Endodermal cell (in vitro differentiated cells): ENCODE measurements at regions not wholly inside any gene's neighbourhood (a gene's known extent, or its start where the extent isn't known, plus 50 kb on each side); places are given as distances from the start of the nearest gene placed in this dataset.

Experiments used
- DNase-seq: peaks from one replicate; pipeline ENCODE4 v3.0.0-alpha.2; 2017
- H3K27ac ChIP-seq: 2 replicates; pipeline ENCODE4 v1.5.1; 2013; ENCODE audit warnings: mild to moderate bottlenecking, low read depth, low read length, moderate library complexity
- H3K27me3 ChIP-seq: 2 replicates; pipeline ENCODE4 v1.6.1; 2013; ENCODE audit warnings: mild to moderate bottlenecking, low read length, moderate library complexity; ENCODE audit not compliant: insufficient read depth, control insufficient read depth, poor library complexity, severe bottlenecking
- H3K36me3 ChIP-seq: 2 replicates; pipeline ENCODE4 v1.7.0; 2013; ENCODE audit warnings: mild to moderate bottlenecking, low read length, moderate library complexity; ENCODE audit not compliant: control insufficient read depth, insufficient read depth
- H3K4me1 ChIP-seq: one replicate; pipeline ENCODE4 v1.7.0; 2013; ENCODE audit warnings: low read length; ENCODE audit not compliant: control insufficient read depth, insufficient read depth
- H3K4me3 ChIP-seq: 2 replicates; pipeline ENCODE4 v1.5.1; 2013; ENCODE audit warnings: mild to moderate bottlenecking, low read length, moderate library complexity
- H3K9ac ChIP-seq: 2 replicates; pipeline ENCODE4 v1.6.1; 2013; ENCODE audit warnings: mild to moderate bottlenecking, low read length, moderate library complexity; ENCODE audit not compliant: poor library complexity, severe bottlenecking; ENCODE audit errors: extremely low read depth
- H3K9me3 ChIP-seq: 2 replicates; pipeline ENCODE4 v1.6.1; 2013; ENCODE audit warnings: mild to moderate bottlenecking, low read length, moderate library complexity; ENCODE audit not compliant: control insufficient read depth
- H3K27ac Mint-ChIP-seq: 2 replicates; pipeline ENCODE4 v1.8.0; 2020; ENCODE audit warnings: mixed read lengths
- H3K27me3 Mint-ChIP-seq: 2 replicates; pipeline ENCODE4 v1.8.0; 2021; ENCODE audit warnings: mild to moderate bottlenecking, mixed read lengths; ENCODE audit not compliant: insufficient read depth
- H3K36me3 Mint-ChIP-seq: 2 replicates; pipeline ENCODE4 v1.8.0; 2020; ENCODE audit warnings: low read depth, mixed read lengths
- H3K4me1 Mint-ChIP-seq: 2 replicates; pipeline ENCODE4 v1.8.0; 2020; ENCODE audit warnings: mixed read lengths
- H3K4me3 Mint-ChIP-seq: 2 replicates; pipeline ENCODE4 v1.8.0; 2020; ENCODE audit warnings: mild to moderate bottlenecking, moderate library complexity, mixed read lengths
- H3K9me3 Mint-ChIP-seq: 2 replicates; pipeline ENCODE4 v1.8.0; 2020; ENCODE audit warnings: mild to moderate bottlenecking, mixed read lengths
- CTCF ChIP-seq: fragments of 200-600 bp; sonication (generic); conservative IDR thresholded peaks from 2 replicates; pipeline ENCODE4 v1.5.0; 2021; ENCODE audit warnings: antibody characterized with exemption, mild to moderate bottlenecking
- WGBS, 2 experiments: methylation state at CpG; one replicate each; pipeline versions ENCODE4 v1.1.5 to v1.1.7; 2013; ENCODE audit warnings: missing lambda C conversion rate in 2 of 2, mixed read lengths in 1 of 2; ENCODE audit not compliant: insufficient coverage in 1 of 2, insufficient read length in 1 of 2; 5-methylcytosine and 5-hydroxymethylcytosine counted together

- Histone ChIP-seq H3K4me1 (peaks cover 5% of the 10 kb centered on the region), H3K9ac (no peak overlapping the region), H3K36me3 (no peaks in the 10 kb centered on the region), H3K9me3 (no peaks in the 10 kb centered on the region), H3K27me3 (no peaks in the 10 kb centered on the region), H3K27ac (no peak overlapping the region), H3K4me3 (no peak overlapping the region)
- H3K4me3 Mint-ChIP-seq: no peak overlapping the region
- no peaks in the 10 kb centered on the region for H3K27me3 Mint-ChIP-seq
- peaks cover 15% of the 10 kb centered on the region for H3K4me1 Mint-ChIP-seq
- H3K9me3 Mint-ChIP-seq: peaks cover 9% of the 10 kb centered on the region
- peaks cover 2% of the 10 kb centered on the region for H3K36me3 Mint-ChIP-seq
- TF ChIP-seq CTCF: no peak
- H3K27ac Mint-ChIP-seq: no peak overlapping the region
- DNase-seq: no peak
- 88 to 92% methylated on average over 2 to 3 of the region's 3 CpGs for WGBS, 2 experiments
Measured at GRCh38 chr1:163933437-163933836, 611.7 kb downstream of the NUF2 start.

GRCh38 chr1:163935738-163936374 lies 614.1 kb downstream of the NUF2 start:
- 84 to 90% methylated on average over 1 to 3 of the region's 3 CpGs for WGBS, 2 experiments
- no peaks in the 10 kb centered on the region for H3K36me3 ChIP-seq
- H3K27ac ChIP-seq: no peak overlapping the region
- no peak overlapping the region for H3K9ac ChIP-seq
- peaks cover 12% of the 10 kb centered on the region for H3K9me3 Mint-ChIP-seq
- peaks cover 11% of the 10 kb centered on the region for H3K4me1 Mint-ChIP-seq
- H3K27me3 ChIP-seq: no peaks in the 10 kb centered on the region
- no peak for TF ChIP-seq CTCF
- no peaks in the 10 kb centered on the region for H3K9me3 ChIP-seq
- peaks cover 3% of the 10 kb centered on the region for H3K4me1 ChIP-seq
- H3K27me3 Mint-ChIP-seq: no peaks in the 10 kb centered on the region
- H3K4me3 Mint-ChIP-seq: no peak overlapping the region
- H3K36me3 Mint-ChIP-seq: peaks cover 5% of the 10 kb centered on the region
- no peak for DNase-seq
- no peak overlapping the region for H3K4me3 ChIP-seq
- no peak overlapping the region for H3K27ac Mint-ChIP-seq

GRCh38 chr1:163959622-163960021 lies 599.4 kb upstream of the PBX1 start:
- H3K36me3 Mint-ChIP-seq: peaks cover 7% of the 10 kb centered on the region
- Histone ChIP-seq H3K9ac (no peak overlapping the region), H3K27ac (no peak overlapping the region), H3K9me3 (peaks cover 41% of the 10 kb centered on the region), H3K4me3 (no peak overlapping the region), H3K36me3 (no peaks in the 10 kb centered on the region), H3K27me3 (no peaks in the 10 kb centered on the region), H3K4me1 (no peaks in the 10 kb centered on the region)
- no peak overlapping the region for H3K27ac Mint-ChIP-seq
- H3K9me3 Mint-ChIP-seq: peaks cover 52% of the 10 kb centered on the region
- no peaks in the 10 kb centered on the region for H3K27me3 Mint-ChIP-seq
- 91% methylated on average over 1 of the region's 1 CpG; no CpG with 5 or more reads in 1 of the 2 experiments for WGBS, 2 experiments
- H3K4me3 Mint-ChIP-seq: no peak overlapping the region
- DNase-seq: no peak
- H3K4me1 Mint-ChIP-seq: no peaks in the 10 kb centered on the region
- TF ChIP-seq CTCF: no peak
